ENCODE measurements at regions not wholly inside any gene's neighbourhood (a gene's known extent, or its start where the extent isn't known, plus 50 kb on each side); places are given as distances from the start of the nearest gene placed in this dataset.

- peak; percentile 33 for DNase-seq
Observed at GRCh38 chr12:130017591-130018449, 114.0 kb upstream of the TMEM132D start.

GRCh38 chr12:130018614-130019013 lies 114.8 kb upstream of the TMEM132D start:
- DNase-seq = no peak

DNA sequence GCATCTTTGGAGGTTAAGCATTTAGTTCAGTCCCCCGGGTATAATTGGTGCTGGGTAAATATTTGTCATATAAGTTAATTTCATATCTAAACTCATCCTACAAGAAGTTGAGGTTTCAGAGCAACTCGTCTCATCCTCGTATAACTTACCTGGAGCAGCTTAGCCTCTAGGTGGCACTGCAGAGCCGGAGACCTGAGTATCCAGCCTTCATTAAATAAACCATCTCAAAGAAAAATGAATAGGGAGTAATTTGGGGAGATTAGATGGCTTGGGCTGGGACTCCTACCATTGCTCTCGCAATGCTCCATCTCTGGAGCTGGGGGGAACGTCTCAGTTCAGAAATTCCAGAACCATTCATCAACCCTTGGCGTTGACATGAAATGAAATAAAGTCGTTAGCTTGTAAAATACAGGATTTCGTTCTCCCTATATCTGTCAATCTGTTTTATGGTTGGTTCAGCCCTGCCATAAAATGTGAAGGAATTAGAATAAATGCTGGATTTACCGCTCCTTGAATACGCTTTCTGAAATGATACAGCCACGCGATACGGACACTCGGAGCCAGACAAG lies 122.9 kb upstream of the TMEM132D start:
- DNase-seq = peak; percentile 37

GRCh38 chr12:130027798-130028197 lies 124.0 kb upstream of the TMEM132D start:
- no peak for DNase-seq

- no peak for DNase-seq
Observed at GRCh38 chr12:130029151-130029550, 125.3 kb upstream of the TMEM132D start.

DNA sequence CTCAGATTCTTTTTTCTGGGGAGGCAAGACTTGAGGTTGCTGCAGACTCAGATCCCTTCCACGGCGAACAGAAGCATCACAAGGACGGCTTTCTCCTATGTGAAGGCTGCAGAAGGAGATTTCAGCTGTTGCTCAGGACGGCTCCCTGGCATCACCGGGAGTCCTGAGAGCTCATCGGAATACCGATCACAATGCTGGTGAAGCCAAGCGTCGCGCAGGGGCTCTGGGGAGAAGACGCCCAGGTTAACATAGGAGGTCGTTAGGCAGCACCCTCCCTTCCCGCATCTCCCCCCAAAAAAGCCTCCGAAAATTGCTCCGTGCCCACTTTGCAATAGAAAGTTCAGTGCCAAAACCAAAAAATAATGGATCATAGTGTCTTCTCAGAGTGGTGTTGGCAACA lies 127.2 kb upstream of the TMEM132D start:
- DNase-seq = no peak

DNA sequence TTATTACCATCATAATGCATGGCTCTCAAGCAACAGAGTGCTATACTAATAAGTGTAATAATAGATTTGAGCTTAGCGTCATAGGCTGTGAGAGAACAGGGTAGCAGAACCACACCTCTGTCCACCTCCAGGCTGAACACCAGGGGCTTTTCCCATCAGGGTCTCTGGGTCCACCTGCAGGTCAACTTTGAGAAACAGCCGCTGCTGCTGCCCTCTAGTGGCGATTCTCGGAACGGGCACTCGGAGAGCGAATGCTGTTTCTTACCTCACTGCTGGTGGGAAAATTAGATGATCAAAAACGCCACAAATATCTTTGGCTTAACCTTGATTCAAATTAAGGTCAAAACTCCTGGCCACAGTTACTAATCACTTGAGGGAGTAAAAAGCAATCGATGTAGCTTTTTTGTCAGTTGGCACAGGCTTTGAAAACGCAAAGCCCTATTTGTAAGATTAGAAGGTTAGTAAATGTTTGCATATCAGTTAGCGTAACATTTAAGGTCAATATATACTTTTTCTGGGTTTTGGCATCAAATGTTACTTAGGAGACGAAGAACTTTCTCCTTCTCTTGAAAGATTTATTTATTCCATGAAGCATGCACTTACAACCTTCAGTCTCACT lies 127.9 kb upstream of the TMEM132D start:
- DNase-seq = peak; percentile 73

- DNase-seq = peak; percentile 93
Observed at GRCh38 chr12:130041983-130042812, 120.1 kb upstream of the FZD10 start.

GRCh38 chr12:130043685-130044406 lies 118.4 kb upstream of the FZD10 start:
- no peak for DNase-seq

DNA sequence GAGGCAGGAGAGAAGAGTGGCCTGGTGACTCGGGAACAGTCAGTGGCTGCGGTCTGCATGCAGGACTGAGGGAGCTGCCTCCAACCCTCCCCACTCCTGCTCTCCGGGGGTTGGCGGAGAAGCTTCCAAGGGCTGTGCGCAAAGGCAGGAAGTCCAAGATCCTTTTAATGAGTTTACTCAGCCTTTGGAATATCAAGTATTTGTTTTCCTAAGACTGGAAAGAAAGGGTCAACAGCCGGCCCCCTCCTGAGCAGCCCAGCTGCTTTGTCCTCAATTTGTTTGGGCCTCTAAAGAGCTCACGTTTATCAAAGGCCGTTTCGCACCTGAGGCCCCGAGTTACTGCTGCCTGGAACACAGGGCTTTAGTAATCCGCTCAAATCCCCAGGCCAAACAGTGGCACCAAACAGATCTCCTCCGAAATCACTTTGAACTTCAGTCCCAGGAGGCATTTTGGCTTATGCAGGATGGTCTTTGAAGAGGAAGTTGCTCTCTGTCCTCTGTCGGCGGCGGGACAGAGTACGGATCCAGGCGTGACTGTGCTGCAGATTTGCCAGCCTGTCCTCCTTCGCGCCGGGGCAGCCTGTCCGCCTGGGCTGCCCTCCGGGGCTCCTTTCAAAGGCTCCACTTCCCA lies 117.2 kb upstream of the FZD10 start:
- peak; percentile 62 for DNase-seq

- no peak for DNase-seq
Observed at GRCh38 chr12:130049666-130050065, 112.6 kb upstream of the FZD10 start.

DNA sequence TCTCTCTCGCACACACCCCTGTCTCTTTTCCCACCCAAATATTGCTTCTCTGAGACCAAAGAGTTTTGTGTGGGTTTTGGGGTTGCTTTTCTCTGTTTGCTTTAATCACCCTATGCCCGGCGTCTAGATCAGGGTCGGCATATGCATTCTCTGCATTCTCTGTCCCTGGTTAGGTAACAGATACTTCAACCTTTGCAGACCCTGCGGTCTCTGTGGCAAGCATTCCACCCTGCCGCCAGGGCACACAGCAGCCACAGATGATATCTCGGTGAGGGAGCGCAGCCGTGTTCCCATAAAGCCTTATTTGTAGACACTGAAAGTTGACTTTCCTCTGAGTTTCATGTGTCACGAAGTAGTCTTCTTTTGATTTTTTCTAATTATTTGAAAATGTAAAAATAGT lies 110.4 kb upstream of the FZD10 start:
- DNase-seq = no peak

DNA sequence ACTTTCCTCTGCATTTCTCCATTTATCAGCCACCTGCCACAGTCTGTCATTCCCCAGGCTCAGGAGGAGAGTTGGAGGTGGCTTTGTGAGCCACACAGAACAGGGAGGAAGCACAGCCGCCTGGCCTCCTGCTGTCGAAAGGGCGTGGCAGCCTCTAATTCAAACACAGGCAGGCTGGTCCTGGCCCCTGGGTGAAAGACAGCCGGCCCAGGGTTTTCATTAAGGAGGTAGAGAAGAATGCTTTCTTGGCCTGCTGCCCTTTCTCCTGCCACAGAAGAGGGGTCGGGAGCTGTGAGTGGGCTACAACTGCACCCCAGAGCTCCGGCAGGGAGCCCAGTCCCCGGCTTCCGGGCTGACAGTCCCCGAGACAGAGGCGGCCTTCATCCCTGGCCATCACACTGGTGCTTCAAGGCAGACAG lies 108.6 kb upstream of the FZD10 start:
- DNase-seq = peak; percentile 67

- DNase-seq = no peak
Observed at GRCh38 chr12:130054803-130055202, 107.5 kb upstream of the FZD10 start.

GRCh38 chr12:130058926-130059472 lies 103.3 kb upstream of the FZD10 start:
- no peak for DNase-seq

DNA sequence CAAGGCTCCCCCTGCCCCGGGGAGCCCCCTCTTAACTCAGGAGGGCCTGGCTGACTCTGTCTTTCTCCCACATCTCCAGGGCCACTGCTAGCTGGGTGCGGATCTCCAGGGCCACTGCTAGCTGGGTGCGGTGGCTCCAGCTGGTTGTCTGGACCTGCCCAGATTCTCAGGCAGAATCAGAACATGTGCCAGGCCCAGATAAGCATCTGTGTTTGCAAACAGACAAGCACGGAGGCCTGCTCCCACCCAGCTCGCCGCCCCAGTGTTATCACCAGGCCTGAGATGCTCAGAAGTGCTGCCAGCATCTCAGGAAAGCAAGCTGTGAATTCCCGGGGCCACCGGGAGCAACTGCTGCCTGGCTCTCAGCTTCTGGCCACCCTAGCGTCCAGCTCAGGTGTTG lies 98.4 kb upstream of the FZD10 start:
- no peak for DNase-seq

DNA sequence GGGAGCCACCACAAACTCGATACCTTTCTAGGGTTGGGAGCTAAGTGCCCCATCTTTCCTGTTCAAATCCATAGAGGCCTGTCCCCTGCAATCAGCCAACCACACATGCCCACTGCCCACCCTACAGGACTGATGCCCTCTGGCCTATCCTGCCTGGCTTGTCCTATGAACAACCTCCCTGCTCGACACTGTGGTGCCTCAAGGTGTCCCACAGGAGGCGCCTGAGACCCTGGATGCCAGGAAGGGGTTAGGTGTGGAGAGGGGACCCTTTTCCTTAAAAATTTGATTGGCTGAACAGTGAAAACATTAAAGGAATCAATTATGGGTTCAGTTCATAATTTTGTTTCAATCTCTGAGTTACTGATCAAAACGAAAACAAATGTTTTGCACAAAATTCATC lies 97.3 kb upstream of the FZD10 start:
- no peak for DNase-seq

- no peak for DNase-seq
Observed at GRCh38 chr12:130066742-130067141, 95.5 kb upstream of the FZD10 start.

DNA sequence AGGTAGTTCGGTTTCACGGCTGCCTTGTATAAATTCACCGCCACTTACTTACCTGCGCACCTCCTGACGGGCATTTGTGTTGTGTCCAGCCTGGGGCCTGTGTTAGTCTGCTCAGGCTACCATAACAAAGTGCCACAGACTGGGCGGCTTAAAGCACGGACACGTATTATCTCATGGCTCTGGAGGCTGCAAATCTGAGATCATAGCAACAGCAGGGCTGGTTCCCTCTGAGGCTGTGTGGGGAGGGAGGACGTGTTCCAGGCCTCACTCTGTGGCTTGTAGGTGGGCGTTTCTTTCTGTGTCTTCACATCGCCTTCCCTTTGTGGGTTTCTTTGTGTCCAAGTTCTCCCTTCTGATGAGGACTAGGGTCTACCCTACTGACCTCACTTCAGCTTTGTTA lies 93.5 kb upstream of the FZD10 start:
- DNase-seq = no peak

DNA sequence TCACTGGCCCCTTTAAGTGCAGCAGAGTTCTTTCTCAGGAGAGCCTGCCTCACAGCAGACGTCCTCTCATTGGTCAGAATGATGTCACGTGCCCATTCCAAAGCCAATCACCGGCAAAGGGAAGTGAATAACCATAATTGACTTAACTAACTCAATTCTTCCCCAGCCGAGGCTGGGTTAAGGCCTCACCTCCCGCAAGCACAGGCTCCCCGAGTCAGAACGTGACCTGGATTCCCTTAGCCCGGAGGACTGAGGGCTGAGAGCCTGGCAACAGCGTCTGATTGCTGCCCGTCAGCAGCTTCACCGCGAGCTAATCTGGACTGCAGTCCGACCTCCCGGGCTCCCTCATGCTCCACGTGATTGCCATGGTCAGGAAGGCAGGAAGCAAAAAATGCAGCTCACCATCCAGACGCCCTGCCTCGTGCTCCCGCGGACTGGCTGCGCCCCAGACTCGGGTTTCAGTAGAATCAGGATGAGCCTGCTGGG lies 92.1 kb upstream of the FZD10 start:
- DNase-seq = peak; percentile 90

DNA sequence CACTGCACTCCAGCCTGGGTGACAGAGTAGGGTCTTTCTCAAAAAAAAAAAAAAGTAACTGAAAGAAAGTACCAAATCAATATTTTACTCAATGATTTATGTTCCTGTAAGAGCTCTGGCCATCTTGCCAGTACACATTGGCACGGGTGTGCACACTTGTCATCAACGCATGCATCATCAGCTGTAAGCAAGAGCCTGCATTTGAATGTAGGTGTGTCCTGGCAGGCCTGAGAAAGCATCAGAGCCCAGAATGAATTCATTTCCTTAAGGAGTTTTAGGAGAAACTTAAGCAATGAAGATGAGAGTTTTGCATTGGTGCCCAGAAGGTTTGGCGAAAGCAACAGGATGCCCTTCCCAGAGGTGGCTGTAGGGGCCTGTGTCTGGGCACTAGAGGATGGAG lies 88.5 kb upstream of the FZD10 start:
- no peak for DNase-seq

Data from retina (tissue), 1 donor.